Lung (tissue), 11 donors: ENCODE measurements at regions not wholly inside any gene's neighbourhood (a gene's known extent, or its start where the extent isn't known, plus 50 kb on each side); places are given as distances from the start of the nearest gene placed in this dataset.

ENCODE experiments used
- ATAC-seq: fragments of 200-7000 bp; cut with Tn5 transposase; one replicate; pipeline ENCODE4 v1.9.1; 2020; ENCODE audit warnings: moderate number of reproducible peaks; ENCODE audit not compliant: insufficient read depth, low FRiP score
- DNase-seq, 3 donors: peaks; one replicate each; pipeline ENCODE4 v3.0.0-alpha.2; 2013 to 2017
- H3K27ac ChIP-seq, 2 donors: one replicate each; pipeline ENCODE4 v1.5.1; 2013; ENCODE audit warnings: mild to moderate bottlenecking in 2 of 2, moderate library complexity in 2 of 2, control low read depth in 1 of 2, inconsistent platforms in 1 of 2, low read depth in 1 of 2, low read length in 1 of 2
- H3K27me3 ChIP-seq, 3 donors: one replicate each; pipeline ENCODE4 v1.5.1; 2013; ENCODE audit warnings: low read length in 2 of 3; ENCODE audit not compliant: control insufficient read depth in 3 of 3, insufficient read depth in 3 of 3
- H3K36me3 ChIP-seq, 4 donors: one replicate each; pipeline ENCODE4 v1.5.1; 2013; ENCODE audit warnings: low read length in 4 of 4, mild to moderate bottlenecking in 1 of 4, moderate library complexity in 1 of 4; ENCODE audit not compliant: control insufficient read depth in 4 of 4, insufficient read depth in 4 of 4
- H3K4me1 ChIP-seq, 5 donors: one replicate each; pipeline ENCODE4 v1.5.1; 2013; ENCODE audit warnings: low read length in 5 of 5, mild to moderate bottlenecking in 2 of 5, moderate library complexity in 1 of 5; ENCODE audit not compliant: control insufficient read depth in 5 of 5, insufficient read depth in 5 of 5
- H3K4me3 ChIP-seq: one replicate; pipeline ENCODE4 v1.5.1; 2013; ENCODE audit warnings: mild to moderate bottlenecking, control low read depth, moderate library complexity
- H3K9ac ChIP-seq, 2 donors: one replicate each; pipeline ENCODE4 v1.5.1; 2013; ENCODE audit warnings: low read length in 2 of 2, control low read depth in 1 of 2; ENCODE audit not compliant: insufficient read depth in 1 of 2
- H3K9me3 ChIP-seq, 4 donors: one replicate each; pipeline ENCODE4 v1.5.1; 2013; ENCODE audit warnings: low read length in 3 of 4, mild to moderate bottlenecking in 1 of 4, moderate library complexity in 1 of 4; ENCODE audit not compliant: control insufficient read depth in 4 of 4, insufficient read depth in 3 of 4
- CTCF ChIP-seq: IDR thresholded peaks from 2 replicates; pipeline ENCODE4 v1.5.1; 2012; ENCODE audit warnings: mild to moderate bottlenecking; ENCODE audit errors: control extremely low read depth, extremely low read depth
- WGBS, 2 donors: extraction: QIAGEN DNeasy Blood & Tissue Kit; methylation state at CpG; one replicate each; pipeline ENCODE4 v1.1.7; 2013; 5-methylcytosine and 5-hydroxymethylcytosine counted together
- donor health status: control.
- donor health status: control.
- donor health status: Bipolar disorder and iron deficiency.
- donor health status: healthy.
- donor health status: DM: yes; HTN: yes; CAD: no.

GRCh38 chr13:47005756-47006414 lies 109.0 kb upstream of the HTR2A start:
- TF ChIP-seq CTCF, result no peak
- no peaks in the 10 kb centered on the region for H3K36me3 ChIP-seq
- no peak overlapping the region for H3K4me3 ChIP-seq
- H3K4me1 ChIP-seq, result no peaks in the 10 kb centered on the region
- no peaks in the 10 kb centered on the region for H3K27me3 ChIP-seq
- DNase-seq (no peak), ATAC-seq (no peak)
- H3K9me3 ChIP-seq, result no peaks in the 10 kb centered on the region
- H3K9ac ChIP-seq, result no peak overlapping the region
- WGBS, 2 donors, result 93 to 97% methylated on average over 2 of the region's 2 CpGs
- H3K27ac ChIP-seq, result no peak overlapping the region

GRCh38 chr13:47004540-47004939 lies 107.7 kb upstream of the HTR2A start:
- no peak overlapping the region for H3K4me3 ChIP-seq
- H3K27me3 ChIP-seq, result no peaks in the 10 kb centered on the region
- H3K4me1 ChIP-seq, result no peaks in the 10 kb centered on the region
- H3K9me3 ChIP-seq, result no peaks in the 10 kb centered on the region
- H3K36me3 ChIP-seq, result no peaks in the 10 kb centered on the region
- no peak overlapping the region for H3K27ac ChIP-seq
- no peak for DNase-seq
- ATAC-seq, result no peak
- no peak overlapping the region for H3K9ac ChIP-seq
- TF ChIP-seq CTCF, result no peak
- 81 to 94% methylated on average over 1 of the region's 1 CpG for WGBS, 2 donors

GRCh38 chr13:47004027-47004426 lies 107.2 kb upstream of the HTR2A start:
- Histone ChIP-seq H3K9ac (no peak overlapping the region), H3K4me1 (no peaks in the 10 kb centered on the region), H3K36me3 (no peaks in the 10 kb centered on the region), H3K9me3 (no peaks in the 10 kb centered on the region), H3K4me3 (no peak overlapping the region), H3K27ac (no peak overlapping the region), H3K27me3 (no peaks in the 10 kb centered on the region)
- TF ChIP-seq CTCF, result no peak
- 56 to 63% methylated on average over 2 of the region's 2 CpGs for WGBS, 2 donors
- ATAC-seq, result no peak
- DNase-seq, result peak in 2 of 3 donors; percentile 7 to 11

- ATAC-seq, result no peak
- Histone ChIP-seq H3K27me3 (no peaks in the 10 kb centered on the region), H3K9ac (no peak overlapping the region), H3K27ac (no peak overlapping the region), H3K4me3 (no peak overlapping the region), H3K9me3 (no peaks in the 10 kb centered on the region), H3K4me1 (no peaks in the 10 kb centered on the region), H3K36me3 (no peaks in the 10 kb centered on the region)
- 68 to 80% methylated on average over 3 of the region's 3 CpGs for WGBS, 2 donors
- no peak for DNase-seq
- no peak for TF ChIP-seq CTCF
These were observed 103.3 kb upstream of the HTR2A start for GRCh38 chr13:47000165-47000564.
